ENCODE measurements at regions not wholly inside any gene's neighbourhood (a gene's known extent, or its start where the extent isn't known, plus 50 kb on each side); places are given as distances from the start of the nearest gene placed in this dataset.

DNA sequence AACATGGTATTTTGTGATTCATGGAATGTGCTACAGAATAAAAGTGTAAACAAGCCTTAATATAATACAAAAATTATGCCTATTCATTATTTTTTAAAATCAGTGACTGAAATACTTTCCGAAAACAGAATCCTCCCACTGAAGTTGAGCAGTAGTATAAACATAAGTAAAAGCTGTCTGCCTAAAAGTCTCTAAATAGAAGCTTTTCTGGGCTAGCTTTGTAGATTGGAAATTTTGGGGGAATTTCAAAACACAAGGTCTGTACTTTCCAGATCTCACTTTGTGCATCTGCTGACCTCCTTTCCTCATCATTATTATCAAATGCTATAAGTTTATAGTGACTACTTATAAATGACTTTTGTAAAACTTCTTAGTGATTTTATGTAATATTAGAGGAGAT, 80.4 kb upstream of the TRHDE start:
- Histone ChIP-seq H3K4me3 (no peak overlapping the region), H3K27me3 (no peaks in the 10 kb centered on the region), H3K36me3 (no peaks in the 10 kb centered on the region), H3K4me1 (no peaks in the 10 kb centered on the region), H3K9me3 (peaks cover 0 to 9% (median 0%) of the 10 kb centered on the region in 11 donors), H3K27ac (no peak overlapping the region)
- ATAC-seq, result no peak
- WGBS, 2 donors, result 78 to 88% methylated on average over 1 of the region's 1 CpG
- no peak for DNase-seq
- intact Hi-C loops (cut with DNase I), result no loop called here
- no peak for TF ChIP-seq CTCF (IDR thresholded peaks at IDR 0.05)

DNA sequence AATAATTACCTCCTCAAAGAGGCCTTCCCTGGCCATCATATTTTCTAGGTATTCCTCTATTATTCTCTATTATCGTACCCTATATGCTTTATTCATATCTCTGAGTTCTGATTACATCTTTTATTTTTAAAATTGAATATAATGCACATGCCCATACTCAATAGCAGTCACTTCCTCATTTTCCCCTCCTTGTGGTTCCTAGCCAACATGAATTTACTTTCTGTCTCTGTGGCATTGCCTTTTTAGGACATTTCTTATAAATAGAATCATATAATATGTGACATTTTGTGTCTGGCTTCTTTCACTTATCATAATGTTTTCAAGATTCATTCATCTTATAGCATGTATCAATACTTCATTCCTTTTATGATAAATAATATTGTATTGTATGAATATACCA, 74.4 kb upstream of the TRHDE start:
- Histone ChIP-seq H3K4me1 (no peaks in the 10 kb centered on the region), H3K4me3 (no peak overlapping the region), H3K9me3 (peaks cover 0 to 13% (median 0%) of the 10 kb centered on the region in 11 donors), H3K27me3 (no peaks in the 10 kb centered on the region), H3K36me3 (no peaks in the 10 kb centered on the region), H3K27ac (no peak overlapping the region)
- ATAC-seq, result no peak
- WGBS, 2 donors, result 75 to 85% methylated on average over 1 of the region's 1 CpG
- TF ChIP-seq CTCF (IDR thresholded peaks at IDR 0.05), result no peak
- intact Hi-C loops (cut with DNase I), result no loop called here
- DNase-seq, result no peak

- TF ChIP-seq CTCF (IDR thresholded peaks at IDR 0.05), result no peak
- no peaks in the 10 kb centered on the region for H3K27me3 ChIP-seq
- WGBS, 2 donors, result 81 to 90% methylated on average over 1 of the region's 1 CpG
- no peak for DNase-seq
- H3K36me3 ChIP-seq, result no peaks in the 10 kb centered on the region
- no peak for ATAC-seq
- H3K4me1 ChIP-seq, result no peaks in the 10 kb centered on the region
- intact Hi-C loops (cut with DNase I), result no loop called here
- H3K9me3 ChIP-seq, result peaks cover 0 to 5% (median 0%) of the 10 kb centered on the region in 11 donors
- H3K27ac ChIP-seq, result no peak overlapping the region
- H3K4me3 ChIP-seq, result no peak overlapping the region
Observed at GRCh38 chr12:72201457-72201856, 70.7 kb upstream of the TRHDE start.

- Histone ChIP-seq H3K9me3 (peaks cover 0 to 5% (median 0%) of the 10 kb centered on the region in 11 donors), H3K27me3 (no peaks in the 10 kb centered on the region), H3K27ac (no peak overlapping the region), H3K36me3 (no peaks in the 10 kb centered on the region), H3K4me1 (no peaks in the 10 kb centered on the region), H3K4me3 (no peak overlapping the region)
- 59 to 61% methylated on average over 5 of the region's 5 CpGs for WGBS, 2 donors
- TF ChIP-seq CTCF (IDR thresholded peaks at IDR 0.05), result no peak
- intact Hi-C loops (cut with DNase I), result no loop called here
- ATAC-seq (no peak), DNase-seq (no peak)
Observed at GRCh38 chr12:72203764-72204335, 68.3 kb upstream of the TRHDE start.

Measured in heart right ventricle (tissue), 16 donors.